ENCODE measurements at regions not wholly inside any gene's neighbourhood (a gene's known extent, or its start where the extent isn't known, plus 50 kb on each side); places are given as distances from the start of the nearest gene placed in this dataset.
"Not testable (repeated sequence)": the region's sequence is repeated elsewhere in the genome, so short reads cannot be mapped to it uniquely, and the experiment has no call there.

DNA sequence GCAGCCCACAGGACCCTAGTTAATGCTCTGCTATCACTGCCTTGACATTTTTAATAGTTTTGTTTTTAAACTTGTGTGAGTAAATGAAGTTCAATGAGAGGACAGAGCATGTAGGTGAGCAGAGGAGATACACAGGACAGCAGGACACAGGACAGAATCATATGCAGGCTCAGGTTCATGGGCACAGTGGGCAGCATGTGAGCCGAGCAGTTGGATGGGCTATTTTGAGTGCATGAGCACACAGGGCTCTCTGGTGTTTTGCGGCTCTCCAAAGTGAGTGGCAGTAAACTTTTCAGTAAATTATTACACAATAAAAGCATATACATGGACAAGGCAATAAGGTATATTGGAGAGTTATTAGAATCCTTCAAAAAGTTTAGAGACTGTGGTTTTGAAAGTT, 189.7 kb upstream of the OR4E1 start:
- Histone ChIP-seq H3K27me3 (no peaks in the 10 kb centered on the region), H3K9me3 (no peaks in the 10 kb centered on the region), H3K27ac (no peak overlapping the region), H3K4me3 (no peak overlapping the region), H3K36me3 (no peaks in the 10 kb centered on the region), H3K4me1 (no peaks in the 10 kb centered on the region)
- no peak for ATAC-seq
- intact Hi-C loops (cut with DNase I) = no loop called here
- TF ChIP-seq, protein P1, sequence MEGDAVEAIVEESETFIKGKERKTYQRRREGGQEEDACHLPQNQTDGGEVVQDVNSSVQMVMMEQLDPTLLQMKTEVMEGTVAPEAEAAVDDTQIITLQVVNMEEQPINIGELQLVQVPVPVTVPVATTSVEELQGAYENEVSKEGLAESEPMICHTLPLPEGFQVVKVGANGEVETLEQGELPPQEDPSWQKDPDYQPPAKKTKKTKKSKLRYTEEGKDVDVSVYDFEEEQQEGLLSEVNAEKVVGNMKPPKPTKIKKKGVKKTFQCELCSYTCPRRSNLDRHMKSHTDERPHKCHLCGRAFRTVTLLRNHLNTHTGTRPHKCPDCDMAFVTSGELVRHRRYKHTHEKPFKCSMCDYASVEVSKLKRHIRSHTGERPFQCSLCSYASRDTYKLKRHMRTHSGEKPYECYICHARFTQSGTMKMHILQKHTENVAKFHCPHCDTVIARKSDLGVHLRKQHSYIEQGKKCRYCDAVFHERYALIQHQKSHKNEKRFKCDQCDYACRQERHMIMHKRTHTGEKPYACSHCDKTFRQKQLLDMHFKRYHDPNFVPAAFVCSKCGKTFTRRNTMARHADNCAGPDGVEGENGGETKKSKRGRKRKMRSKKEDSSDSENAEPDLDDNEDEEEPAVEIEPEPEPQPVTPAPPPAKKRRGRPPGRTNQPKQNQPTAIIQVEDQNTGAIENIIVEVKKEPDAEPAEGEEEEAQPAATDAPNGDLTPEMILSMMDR (IDR thresholded peaks at IDR 0.05) = no peak
- DNase-seq = no peak

DNA sequence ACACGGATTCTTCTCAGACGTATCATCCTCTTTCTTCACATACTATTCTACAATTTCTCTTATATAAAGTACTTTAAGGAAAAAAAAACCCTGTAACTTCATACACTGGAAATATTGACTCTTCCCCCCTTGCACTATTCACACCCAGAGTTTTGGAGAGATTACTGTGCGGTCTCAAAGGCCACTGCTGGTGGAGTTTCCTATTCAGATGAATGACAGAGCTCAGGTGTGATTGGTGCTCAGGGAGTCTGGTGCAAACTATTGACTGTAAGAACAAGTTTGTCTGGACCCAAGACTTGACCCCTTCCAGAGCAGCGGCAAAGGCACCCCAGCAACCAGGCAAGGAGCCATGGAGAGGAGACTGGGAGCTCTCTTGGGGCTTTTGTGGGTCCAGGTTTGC, 187.5 kb upstream of the OR4E1 start:
- TF ChIP-seq, protein P1 (IDR thresholded peaks at IDR 0.05) = no peak
- Histone ChIP-seq H3K4me1 (no peaks in the 10 kb centered on the region), H3K27ac (no peak overlapping the region), H3K4me3 (no peak overlapping the region), H3K36me3 (no peaks in the 10 kb centered on the region), H3K9me3 (no peaks in the 10 kb centered on the region), H3K27me3 (no peaks in the 10 kb centered on the region)
- no peak for ATAC-seq
- intact Hi-C loops (cut with DNase I) = no loop called here
- DNase-seq = no peak

DNA sequence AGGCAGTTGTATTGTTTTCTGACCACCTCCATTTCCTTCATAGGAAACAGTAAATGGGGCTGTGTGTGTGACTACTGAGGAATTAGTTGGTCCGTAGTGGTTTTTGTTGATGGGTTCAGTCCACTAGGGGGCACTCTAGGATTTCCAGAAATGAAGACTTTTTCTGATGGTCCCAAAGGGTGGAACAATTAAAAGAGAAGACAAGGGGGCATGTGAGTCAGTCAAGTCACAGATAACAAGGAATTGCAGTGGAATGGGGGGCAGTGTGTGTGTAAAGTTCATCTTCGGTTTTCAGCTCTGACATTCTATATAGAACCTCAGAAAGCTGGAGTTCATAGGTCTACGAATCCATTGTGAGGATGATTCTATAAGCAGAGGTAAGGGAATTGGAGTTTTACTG, 186.6 kb upstream of the OR4E1 start:
- Histone ChIP-seq H3K36me3 (no peaks in the 10 kb centered on the region), H3K27me3 (no peaks in the 10 kb centered on the region), H3K4me1 (no peaks in the 10 kb centered on the region), H3K9me3 (no peaks in the 10 kb centered on the region), H3K27ac (no peak overlapping the region), H3K4me3 (no peak overlapping the region)
- TF ChIP-seq, protein P1 (IDR thresholded peaks at IDR 0.05) = peak; percentile 9 to 26
- DNase-seq (no peak), ATAC-seq (no peak)
- intact Hi-C loops (cut with DNase I) = no loop called here

DNA sequence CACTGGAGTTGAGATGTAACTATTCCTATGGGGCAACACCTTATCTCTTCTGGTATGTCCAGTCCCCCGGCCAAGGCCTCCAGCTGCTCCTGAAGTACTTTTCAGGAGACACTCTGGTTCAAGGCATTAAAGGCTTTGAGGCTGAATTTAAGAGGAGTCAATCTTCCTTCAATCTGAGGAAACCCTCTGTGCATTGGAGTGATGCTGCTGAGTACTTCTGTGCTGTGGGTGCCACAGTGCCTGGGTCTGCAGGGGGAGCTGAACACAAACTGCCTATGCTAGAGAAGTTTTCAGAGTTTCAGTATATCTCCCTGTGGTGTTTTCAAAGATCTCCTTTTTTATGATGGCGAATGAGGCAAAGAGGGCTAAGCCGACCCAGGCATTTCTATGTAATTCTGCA, 179.2 kb upstream of the OR4E1 start:
- Histone ChIP-seq H3K27ac (no peak overlapping the region), H3K27me3 (no peaks in the 10 kb centered on the region), H3K4me1 (no peaks in the 10 kb centered on the region), H3K4me3 (no peak overlapping the region), H3K36me3 (no peaks in the 10 kb centered on the region), H3K9me3 (no peaks in the 10 kb centered on the region)
- ATAC-seq = no peak
- no peak for DNase-seq
- intact Hi-C loops (cut with DNase I) = no loop called here
- TF ChIP-seq, protein P1 (IDR thresholded peaks at IDR 0.05) = no peak

DNA sequence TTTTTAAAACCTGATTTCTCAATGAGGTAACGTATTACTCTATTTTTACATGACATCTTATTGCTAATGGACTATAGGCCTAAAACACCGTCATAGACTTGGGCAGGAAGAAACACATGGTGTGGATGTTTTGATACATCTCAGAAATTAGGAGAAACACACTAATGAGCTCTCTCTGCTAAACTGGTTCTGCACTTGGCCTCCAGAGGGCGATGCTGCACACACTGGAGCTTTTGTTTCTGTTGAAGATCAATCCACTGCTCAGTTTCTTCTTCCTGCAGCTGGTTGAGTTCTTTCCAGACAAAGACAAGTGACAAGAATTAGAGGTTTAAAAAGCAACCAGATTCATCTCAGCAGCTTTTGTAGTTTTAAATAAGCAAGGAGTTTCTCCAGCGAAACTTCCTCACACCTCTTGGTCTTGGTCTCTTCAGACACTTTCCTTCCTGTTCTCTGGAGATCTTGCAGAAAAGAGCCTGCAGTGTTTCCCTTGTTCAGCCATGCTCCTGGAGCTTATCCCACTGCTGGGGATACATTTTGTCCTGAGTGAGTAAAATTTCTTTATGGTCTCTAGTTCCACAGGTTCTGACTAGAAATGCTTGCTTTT, 178.5 kb upstream of the OR4E1 start:
- H3K36me3 ChIP-seq = no peaks in the 10 kb centered on the region
- H3K9me3 ChIP-seq = no peaks in the 10 kb centered on the region
- DNase-seq (peak in 2 of 4 donors; percentile 19 to 39), ATAC-seq (peak; percentile 80)
- intact Hi-C loops (cut with DNase I) = no loop called here
- H3K27me3 ChIP-seq = no peaks in the 10 kb centered on the region
- H3K27ac ChIP-seq = no peak overlapping the region
- no peaks in the 10 kb centered on the region for H3K4me1 ChIP-seq
- TF ChIP-seq, protein P1 (IDR thresholded peaks at IDR 0.05) = peak; percentile 56 to 67
- H3K4me3 ChIP-seq = no peak overlapping the region

DNA sequence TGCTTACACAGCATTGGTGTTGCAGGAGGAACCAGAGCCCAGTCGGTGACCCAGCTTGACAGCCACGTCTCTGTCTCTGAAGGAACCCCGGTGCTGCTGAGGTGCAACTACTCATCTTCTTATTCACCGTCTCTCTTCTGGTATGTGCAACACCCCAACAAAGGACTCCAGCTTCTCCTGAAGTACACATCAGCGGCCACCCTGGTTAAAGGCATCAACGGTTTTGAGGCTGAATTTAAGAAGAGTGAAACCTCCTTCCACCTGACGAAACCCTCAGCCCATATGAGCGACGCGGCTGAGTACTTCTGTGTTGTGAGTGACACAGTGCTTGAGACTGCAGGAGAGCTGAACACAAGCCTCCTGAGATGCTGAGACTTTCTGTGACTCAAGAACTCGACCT, 173.3 kb upstream of the OR4E1 start:
- H3K4me1 ChIP-seq; H3K36me3 ChIP-seq; H3K27ac ChIP-seq; H3K27me3 ChIP-seq; H3K4me3 ChIP-seq; H3K9me3 ChIP-seq; DNase-seq; intact Hi-C loops (cut with DNase I): not testable (repeated sequence)
- ATAC-seq = peak; percentile 12

Data from left lung (tissue), 4 donors.